ENCODE measurements at regions not wholly inside any gene's neighbourhood (a gene's known extent, or its start where the extent isn't known, plus 50 kb on each side); places are given as distances from the start of the nearest gene placed in this dataset.

DNA sequence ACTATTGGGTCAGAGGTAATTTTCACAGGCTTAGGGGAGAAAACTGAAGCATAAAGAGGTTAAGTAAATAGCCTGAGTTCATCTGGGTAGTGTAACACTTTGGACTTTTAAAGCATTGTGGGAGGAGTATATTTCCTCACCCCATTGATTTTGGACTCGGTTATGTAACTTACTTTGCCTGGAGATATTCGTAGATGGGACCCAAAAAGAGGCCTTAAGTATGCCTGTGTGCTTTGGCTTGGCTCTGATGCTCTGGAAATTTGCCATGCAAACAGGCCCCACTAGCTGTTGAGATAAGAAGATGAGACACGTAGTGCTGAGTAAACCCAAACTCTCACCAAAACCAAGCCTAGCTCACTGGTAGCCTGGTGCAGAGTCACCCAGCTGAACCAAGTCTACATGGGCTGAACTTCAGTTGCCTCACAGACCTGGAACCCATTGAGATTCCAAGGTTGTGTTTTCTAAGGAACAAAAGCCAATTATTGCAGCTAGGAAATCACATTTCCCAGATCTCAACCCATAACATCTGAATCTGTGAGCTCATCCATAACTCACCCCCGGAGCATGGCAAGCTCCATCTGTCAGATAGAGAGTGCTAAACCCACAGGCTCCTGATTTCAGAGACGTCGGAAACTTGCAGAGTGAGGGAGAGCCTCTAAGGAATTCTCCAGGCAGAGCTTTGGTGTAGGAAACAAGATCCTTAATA lies 536.0 kb upstream of the C16orf82 start:
- Mint-ChIP-seq H3K4me1 (ENCODE audit: low read depth) (no peaks in the 10 kb centered on the region), H3K4me3 (no peak overlapping the region), H3K27ac (no peak overlapping the region), H3K27me3 (no peaks in the 10 kb centered on the region), H3K9me3 (no peaks in the 10 kb centered on the region), H3K36me3 (no peaks in the 10 kb centered on the region)
- DNase-seq, result no peak
- ChIA-PET CTCF (interaction anchor here (1.5 kb wide), 1 partner anchor 115 kb away, joined by 3 read pairs; no protein-coding TSS in a partner anchor), POLR2A (no interaction called here)
- intact Hi-C loops (cut with micrococcal nuclease), result no loop called here

DNA sequence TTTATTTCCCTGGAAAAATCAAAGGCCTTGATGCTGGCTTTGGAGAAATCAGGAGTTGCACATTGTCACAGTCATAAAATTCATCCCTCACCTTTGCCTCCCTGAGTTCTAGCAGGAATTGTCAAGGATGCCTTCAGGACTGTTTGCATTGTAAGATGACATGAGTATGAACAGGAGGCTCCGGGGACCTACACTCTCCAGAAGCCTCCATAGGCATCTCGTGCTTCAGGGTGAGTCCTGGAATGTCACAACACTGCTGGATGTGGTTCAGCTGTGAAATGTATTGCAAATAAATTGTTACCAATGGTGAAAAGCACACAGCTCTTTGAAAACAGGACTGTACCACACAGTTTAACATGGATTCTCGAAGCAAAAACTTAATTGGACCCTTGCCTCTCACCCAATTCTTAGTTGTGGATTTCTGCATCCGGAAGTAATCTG lies 535.4 kb upstream of the C16orf82 start:
- Mint-ChIP-seq H3K27ac (no peak overlapping the region), H3K27me3 (no peaks in the 10 kb centered on the region), H3K4me3 (no peak overlapping the region), H3K36me3 (no peaks in the 10 kb centered on the region), H3K9me3 (no peaks in the 10 kb centered on the region), H3K4me1 (ENCODE audit: low read depth) (no peaks in the 10 kb centered on the region)
- DNase-seq, result no peak
- CTCF ChIA-PET, result interaction anchor here (1.5 kb wide), 1 partner anchor 114 kb away, joined by 3 read pairs; no protein-coding TSS in a partner anchor
- intact Hi-C loops (cut with micrococcal nuclease), result no loop called here
- POLR2A ChIA-PET, result no interaction called here

DNA sequence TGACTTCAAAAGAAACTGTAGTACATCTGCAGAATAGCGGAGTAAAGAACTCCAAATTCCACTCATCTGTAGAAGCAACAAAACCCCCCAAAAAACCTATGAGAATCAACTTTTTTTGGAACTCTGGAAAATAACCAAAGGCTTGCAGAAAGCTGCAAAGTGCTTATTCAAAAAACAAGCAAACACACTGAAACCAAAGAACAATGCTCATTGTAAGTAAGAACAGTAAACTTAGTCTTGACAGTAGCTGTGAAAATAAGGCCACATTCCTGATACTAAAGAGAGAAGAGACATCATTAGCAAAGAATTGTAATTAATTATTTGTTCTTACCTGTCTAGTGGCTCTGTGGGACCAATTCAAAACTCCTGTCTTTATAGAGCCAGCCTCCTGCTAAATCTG lies 534.3 kb upstream of the C16orf82 start:
- H3K4me1 Mint-ChIP-seq (ENCODE audit: low read depth), result no peaks in the 10 kb centered on the region
- H3K36me3 Mint-ChIP-seq, result no peaks in the 10 kb centered on the region
- CTCF ChIA-PET, result interaction anchor here (0.6 kb wide), 1 partner anchor 578 kb away, joined by 4 read pairs; no protein-coding TSS in a partner anchor
- H3K9me3 Mint-ChIP-seq, result no peaks in the 10 kb centered on the region
- no peak for DNase-seq
- H3K27me3 Mint-ChIP-seq, result no peaks in the 10 kb centered on the region
- intact Hi-C loops (cut with micrococcal nuclease), result no loop called here
- H3K4me3 Mint-ChIP-seq, result no peak overlapping the region
- no peak overlapping the region for H3K27ac Mint-ChIP-seq
- POLR2A ChIA-PET, result no interaction called here

DNA sequence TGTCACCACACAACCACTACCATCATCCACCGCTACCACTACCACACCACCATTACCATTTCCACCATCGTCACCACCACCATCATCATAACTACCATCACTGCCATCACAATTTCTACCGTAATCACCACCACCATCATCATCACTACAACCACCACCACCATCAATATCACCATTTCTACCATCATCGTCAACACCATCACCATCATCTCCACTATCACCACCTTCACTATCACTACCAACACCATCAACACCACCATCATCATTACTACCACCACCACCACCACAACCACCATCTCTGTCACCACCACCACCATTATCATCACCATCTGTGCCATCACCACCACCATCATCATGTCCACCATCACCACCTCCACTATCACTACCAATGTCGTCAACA lies 524.5 kb upstream of the C16orf82 start:
- CTCF ChIA-PET, result no interaction called here
- intact Hi-C loops (cut with micrococcal nuclease), result no loop called here
- no peak overlapping the region for H3K4me3 Mint-ChIP-seq
- H3K27ac Mint-ChIP-seq, result no peak overlapping the region
- H3K4me1 Mint-ChIP-seq (ENCODE audit: low read depth), result no peaks in the 10 kb centered on the region
- H3K9me3 Mint-ChIP-seq, result no peaks in the 10 kb centered on the region
- DNase-seq, result no peak
- no peaks in the 10 kb centered on the region for H3K36me3 Mint-ChIP-seq
- POLR2A ChIA-PET, result no interaction called here
- peaks cover 5% of the 10 kb centered on the region for H3K27me3 Mint-ChIP-seq

DNA sequence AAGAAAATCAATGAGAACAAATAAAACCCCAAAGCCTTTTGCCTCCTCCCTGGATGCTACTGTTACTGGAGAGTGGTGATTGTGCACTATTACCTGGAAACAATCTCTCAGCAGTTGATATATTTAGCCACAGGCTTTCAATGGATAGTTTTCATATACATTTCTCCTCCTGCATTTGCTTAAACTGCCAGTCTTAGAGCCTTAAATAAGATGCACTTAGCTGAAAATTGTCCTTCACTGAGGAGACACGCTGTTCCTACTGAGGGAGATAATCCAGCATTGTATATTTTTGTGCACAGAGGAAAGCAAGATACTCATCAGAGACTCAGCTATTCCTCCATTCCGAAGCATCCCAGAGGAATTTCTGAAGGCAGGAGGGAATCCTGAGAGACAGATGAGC lies 520.2 kb upstream of the C16orf82 start:
- intact Hi-C loops (cut with micrococcal nuclease), result no loop called here
- Mint-ChIP-seq H3K9me3 (no peaks in the 10 kb centered on the region), H3K27me3 (no peaks in the 10 kb centered on the region), H3K4me1 (ENCODE audit: low read depth) (no peaks in the 10 kb centered on the region), H3K27ac (no peak overlapping the region), H3K36me3 (no peaks in the 10 kb centered on the region), H3K4me3 (no peak overlapping the region)
- DNase-seq, result no peak
- POLR2A ChIA-PET, result no interaction called here
- CTCF ChIA-PET, result no interaction called here

DNA sequence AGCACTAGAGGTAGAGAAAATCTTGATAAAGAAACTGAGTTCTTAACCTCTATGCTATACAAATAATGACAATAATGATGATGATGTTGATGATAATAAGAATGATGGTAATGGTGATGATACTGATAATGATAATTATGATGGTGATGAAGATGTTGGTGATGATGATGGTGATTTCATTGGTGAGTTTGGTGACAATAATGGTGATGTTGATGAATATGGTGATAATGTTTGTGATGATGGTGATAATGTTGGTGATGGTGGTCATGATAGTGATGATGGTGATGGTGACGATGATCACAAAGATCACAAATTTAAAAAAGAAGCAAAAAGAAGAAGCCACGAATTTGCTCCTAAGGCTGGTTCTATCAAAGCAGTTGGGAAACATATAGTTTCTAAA lies 519.0 kb upstream of the C16orf82 start:
- CTCF ChIA-PET, result no interaction called here
- no peak overlapping the region for H3K4me3 Mint-ChIP-seq

DNA sequence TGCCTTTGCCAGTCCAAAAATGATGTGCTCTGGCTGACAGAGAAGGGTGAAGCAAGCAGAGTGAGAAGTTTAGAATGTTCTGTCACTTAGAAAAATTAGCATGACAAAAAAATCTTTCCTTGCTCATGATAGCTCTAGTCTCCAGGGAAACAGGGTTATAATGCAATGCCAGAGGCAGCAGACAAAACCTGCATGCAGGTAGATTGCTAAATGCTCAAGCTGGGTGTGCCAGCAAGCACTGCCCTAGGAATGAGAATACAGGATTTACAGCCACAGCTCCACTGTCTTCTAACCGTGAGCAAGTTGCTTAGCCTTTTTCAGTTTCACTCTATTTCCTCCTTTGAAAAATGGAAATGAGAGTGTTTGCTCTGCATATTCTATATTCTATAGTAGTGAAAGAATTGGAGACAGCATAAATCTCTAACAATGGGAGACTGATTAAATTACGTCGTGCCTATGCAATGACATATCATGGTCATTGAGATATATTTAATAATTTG lies 516.6 kb upstream of the C16orf82 start:
- Mint-ChIP-seq H3K9me3 (no peaks in the 10 kb centered on the region), H3K27ac (no peak overlapping the region), H3K4me3 (no peak overlapping the region), H3K4me1 (ENCODE audit: low read depth) (no peaks in the 10 kb centered on the region), H3K27me3 (peaks cover under 1% of the 10 kb centered on the region), H3K36me3 (no peaks in the 10 kb centered on the region)
- ChIA-PET CTCF (no interaction called here), POLR2A (no interaction called here)
- DNase-seq, result no peak
- intact Hi-C loops (cut with micrococcal nuclease), result no loop called here

More for the DNA sequence above, 519.0 kb upstream of the C16orf82 start:
- no peaks in the 10 kb centered on the region for H3K36me3 Mint-ChIP-seq
- POLR2A ChIA-PET, result no interaction called here
- no peaks in the 10 kb centered on the region for H3K4me1 Mint-ChIP-seq (ENCODE audit: low read depth)
- no peak for DNase-seq
- intact Hi-C loops (cut with micrococcal nuclease), result no loop called here
- H3K9me3 Mint-ChIP-seq, result no peaks in the 10 kb centered on the region
- H3K27ac Mint-ChIP-seq, result no peak overlapping the region
- no peaks in the 10 kb centered on the region for H3K27me3 Mint-ChIP-seq

DNA sequence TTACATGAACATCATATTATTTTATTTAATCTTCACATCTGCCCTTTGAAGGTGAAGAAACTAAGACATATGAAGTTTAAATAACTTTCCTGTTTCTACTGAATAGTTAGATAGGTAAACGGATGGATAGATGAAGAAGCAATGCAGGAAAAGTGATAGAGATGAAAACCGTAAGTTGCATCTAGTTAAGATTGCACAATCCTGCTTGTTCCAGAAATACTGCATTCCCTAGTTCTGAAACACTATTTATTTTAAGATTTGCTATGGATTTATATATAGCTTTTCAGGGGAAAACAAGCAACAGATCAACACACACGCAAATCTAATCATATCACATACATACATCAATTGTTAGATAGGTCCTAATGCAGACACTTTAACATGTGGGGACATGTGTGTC lies 512.7 kb upstream of the C16orf82 start:
- intact Hi-C loops (cut with micrococcal nuclease), result no loop called here
- POLR2A ChIA-PET, result no interaction called here
- DNase-seq, result no peak
- Mint-ChIP-seq H3K9me3 (no peaks in the 10 kb centered on the region), H3K27me3 (peaks cover 1% of the 10 kb centered on the region), H3K27ac (no peak overlapping the region), H3K36me3 (no peaks in the 10 kb centered on the region), H3K4me1 (ENCODE audit: low read depth) (no peaks in the 10 kb centered on the region), H3K4me3 (no peak overlapping the region)
- CTCF ChIA-PET, result no interaction called here

DNA sequence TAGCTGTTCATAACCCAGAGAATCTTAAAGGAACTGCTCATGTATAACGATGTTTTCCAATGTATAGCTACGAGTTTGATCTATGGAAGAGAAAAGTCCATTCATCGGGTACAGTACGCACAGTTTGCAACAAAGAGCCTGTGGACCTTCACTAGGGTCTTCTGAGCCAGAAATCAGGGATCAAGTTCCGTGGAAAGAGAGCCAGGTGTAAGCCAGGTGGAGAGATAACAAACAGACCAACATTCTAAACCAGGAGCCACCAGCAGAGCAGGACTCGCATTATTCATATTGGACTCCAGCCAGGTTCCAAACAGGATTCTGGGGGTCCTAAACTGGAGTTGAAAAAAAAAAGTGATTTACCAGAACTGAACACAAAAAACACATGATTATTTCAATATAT lies 505.4 kb upstream of the C16orf82 start:
- CTCF ChIA-PET, result no interaction called here
- no peaks in the 10 kb centered on the region for H3K36me3 Mint-ChIP-seq
- no peak overlapping the region for H3K27ac Mint-ChIP-seq
- no peak overlapping the region for H3K4me3 Mint-ChIP-seq
- intact Hi-C loops (cut with micrococcal nuclease), result no loop called here
- no peaks in the 10 kb centered on the region for H3K4me1 Mint-ChIP-seq (ENCODE audit: low read depth)
- POLR2A ChIA-PET, result no interaction called here
- DNase-seq, result no peak
- peaks cover 12% of the 10 kb centered on the region for H3K27me3 Mint-ChIP-seq
- H3K9me3 Mint-ChIP-seq, result peaks cover 3% of the 10 kb centered on the region

DNA sequence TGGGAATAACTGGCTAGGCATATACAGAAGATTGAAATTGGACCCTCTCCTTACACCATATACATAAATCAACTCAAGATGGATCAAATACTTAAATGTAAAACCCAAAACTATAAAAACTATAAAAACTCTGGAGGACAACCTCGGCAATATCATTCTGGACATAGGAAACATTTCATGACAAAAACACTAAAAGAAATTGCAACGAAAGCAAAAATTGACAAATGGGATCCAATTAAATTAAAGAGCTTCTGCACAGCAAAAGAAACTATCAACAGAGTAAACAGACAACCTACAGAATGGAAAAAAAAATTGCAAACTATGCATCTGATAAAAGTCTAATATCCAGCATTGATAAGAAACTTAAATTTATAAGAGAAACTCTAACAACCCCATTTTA lies 503.7 kb upstream of the C16orf82 start:
- ChIA-PET CTCF (no interaction called here), POLR2A (no interaction called here)
- no peak for DNase-seq
- Mint-ChIP-seq H3K36me3 (no peaks in the 10 kb centered on the region), H3K27me3 (peaks cover 12% of the 10 kb centered on the region), H3K4me3 (no peak overlapping the region), H3K27ac (no peak overlapping the region), H3K4me1 (ENCODE audit: low read depth) (no peaks in the 10 kb centered on the region), H3K9me3 (peaks cover 3% of the 10 kb centered on the region)
- intact Hi-C loops (cut with micrococcal nuclease), result no loop called here

DNA sequence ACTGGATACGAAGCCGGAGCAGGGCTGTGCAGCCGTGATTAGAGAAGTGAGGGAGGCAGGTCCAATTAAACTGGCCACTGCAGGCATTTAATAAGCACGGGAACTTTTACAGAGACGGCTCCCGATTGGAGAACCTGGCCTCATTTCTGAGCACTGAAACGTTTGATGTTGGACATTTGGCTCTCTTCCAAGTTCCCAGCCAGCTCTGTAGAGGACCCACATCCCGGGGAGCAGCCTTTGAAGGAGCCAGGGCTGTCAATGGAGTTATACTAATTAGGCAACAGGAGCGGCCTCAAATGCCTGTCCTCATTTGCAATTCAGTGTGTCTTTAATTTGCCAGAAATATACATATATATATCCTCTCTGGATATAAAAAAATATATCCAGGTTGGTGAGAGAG lies 499.4 kb upstream of the C16orf82 start:
- ChIA-PET POLR2A (no interaction called here), CTCF (no interaction called here)
- intact Hi-C loops (cut with micrococcal nuclease), result no loop called here
- no peak overlapping the region for H3K27ac Mint-ChIP-seq
- H3K9me3 Mint-ChIP-seq, result no peaks in the 10 kb centered on the region
- H3K4me3 Mint-ChIP-seq, result no peak overlapping the region
- no peaks in the 10 kb centered on the region for H3K4me1 Mint-ChIP-seq (ENCODE audit: low read depth)
- H3K36me3 Mint-ChIP-seq, result no peaks in the 10 kb centered on the region
- DNase-seq, result no peak
- H3K27me3 Mint-ChIP-seq, result peaks cover 6% of the 10 kb centered on the region

DNA sequence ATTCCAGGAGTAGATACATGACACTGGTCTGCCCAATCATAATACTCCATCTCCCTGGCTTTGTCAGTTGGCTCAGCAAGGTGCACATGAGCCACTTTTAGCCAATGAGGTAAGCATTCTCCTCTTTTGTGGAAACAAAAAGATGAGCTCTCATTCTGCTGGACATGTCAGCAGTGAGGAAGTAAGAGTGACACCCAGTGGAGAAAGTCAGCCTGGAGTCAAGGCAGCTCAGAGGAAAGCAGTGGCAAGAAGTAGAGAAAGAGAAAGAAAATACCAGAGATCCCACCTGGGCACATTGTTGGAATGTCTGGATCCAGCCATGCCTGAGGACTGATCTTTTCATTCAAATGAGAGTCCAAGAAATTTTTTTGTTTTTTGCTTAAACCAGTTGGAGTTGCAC lies 496.9 kb upstream of the C16orf82 start:
- Mint-ChIP-seq H3K4me1 (ENCODE audit: low read depth) (no peaks in the 10 kb centered on the region), H3K36me3 (no peaks in the 10 kb centered on the region), H3K27me3 (no peaks in the 10 kb centered on the region), H3K4me3 (no peak overlapping the region), H3K27ac (no peak overlapping the region), H3K9me3 (no peaks in the 10 kb centered on the region)
- CTCF ChIA-PET, result interaction anchor here (1.3 kb wide), 1 partner anchor 13 kb away, joined by 3 read pairs; no protein-coding TSS in a partner anchor
- POLR2A ChIA-PET, result no interaction called here
- DNase-seq, result peak; percentile 17
- intact Hi-C loops (cut with micrococcal nuclease), result no loop called here

DNA sequence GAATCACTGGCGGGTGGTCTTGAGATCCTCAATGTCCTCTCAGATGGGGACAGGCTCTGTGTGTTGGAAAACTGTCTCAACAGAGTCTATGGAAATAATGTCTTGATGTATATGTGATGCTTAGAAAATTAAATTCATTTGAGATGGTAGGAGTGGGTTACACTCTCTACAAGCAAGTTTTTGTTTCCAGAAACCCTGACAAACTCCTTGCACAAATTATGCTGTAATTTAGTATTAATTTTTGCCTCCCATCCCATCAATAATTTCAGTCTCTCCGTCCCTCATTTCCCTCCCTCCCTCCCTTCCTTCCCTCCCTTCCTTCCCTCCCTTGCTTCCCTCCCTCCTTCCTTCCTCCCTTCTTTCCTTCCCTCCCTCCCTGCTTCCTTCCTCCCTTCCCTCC lies 488.0 kb upstream of the C16orf82 start:
- CTCF ChIA-PET, result no interaction called here
- H3K4me1 Mint-ChIP-seq (ENCODE audit: low read depth), result no peaks in the 10 kb centered on the region
- intact Hi-C loops (cut with micrococcal nuclease), result no loop called here
- DNase-seq, result no peak
- H3K4me3 Mint-ChIP-seq, result no peak overlapping the region
- POLR2A ChIA-PET, result no interaction called here
- H3K9me3 Mint-ChIP-seq, result no peaks in the 10 kb centered on the region
- no peaks in the 10 kb centered on the region for H3K36me3 Mint-ChIP-seq
- no peak overlapping the region for H3K27ac Mint-ChIP-seq
- peaks cover 3% of the 10 kb centered on the region for H3K27me3 Mint-ChIP-seq

Measured in activated CD4-positive, alpha-beta memory T cell treated with anti-CD3 and anti-CD28 coated beads for 36 hours (primary cell).